MCF 10A (cell line): ENCODE measurements at regions not wholly inside any gene's neighbourhood (a gene's known extent, or its start where the extent isn't known, plus 50 kb on each side); places are given as distances from the start of the nearest gene placed in this dataset.
A peak's percentile ranks its signal among the peaks of the same experiment; 100 is the strongest.

ENCODE experiments used
- BruUV-seq: library from RNA; stranded (reverse); fragments of 400-500 nt; replicated peaks from 2 replicates; lab custom pipeline; 2021; lab: Mats Ljungman, UMichigan
- CTCF ChIA-PET: fragments of 300-600 bp; sonication (Branson Sonifier 250); formaldehyde crosslinking; extraction: SDS; loops from one replicate; lab custom pipeline; 2021; ENCODE audit warnings: antibody characterized with exemption, inconsistent platforms; lab: Yijun Ruan, JAX
- POLR2A ChIA-PET: fragments of 300-600, 350-650 bp; sonication (Branson Sonifier 250); formaldehyde crosslinking; extraction: SDS; loops from one replicate; lab custom pipeline; 2020; ENCODE audit warnings: antibody characterized with exemption, inconsistent platforms; lab: Yijun Ruan, JAX
- DNase-seq: peaks from one replicate; pipeline ENCODE4 v3.0.0-alpha.2; 2018; ENCODE audit not compliant: unreplicated experiment
- H3K27ac Mint-ChIP-seq: one replicate; pipeline ENCODE4 v1.8.0; 2022; ENCODE audit warnings: mild to moderate bottlenecking, low read depth, mixed read lengths; ENCODE audit not compliant: unreplicated experiment
- H3K27me3 Mint-ChIP-seq: one replicate; pipeline ENCODE4 v1.8.0; 2022; ENCODE audit warnings: mixed read lengths; ENCODE audit not compliant: insufficient read depth, unreplicated experiment
- H3K36me3 Mint-ChIP-seq: one replicate; pipeline ENCODE4 v1.8.0; 2022; ENCODE audit warnings: mild to moderate bottlenecking, moderate library complexity, mixed read lengths; ENCODE audit not compliant: insufficient read depth, unreplicated experiment
- H3K4me1 Mint-ChIP-seq: one replicate; pipeline ENCODE4 v1.8.0; 2022; ENCODE audit warnings: mixed read lengths; ENCODE audit not compliant: insufficient read depth, unreplicated experiment
- H3K4me3 Mint-ChIP-seq: one replicate; pipeline ENCODE4 v1.8.0; 2022; ENCODE audit warnings: mild to moderate bottlenecking, moderate library complexity, mixed read lengths; ENCODE audit not compliant: unreplicated experiment
- H3K9me3 Mint-ChIP-seq: one replicate; pipeline ENCODE4 v1.8.0; 2022; ENCODE audit warnings: mixed read lengths; ENCODE audit not compliant: unreplicated experiment
- intact Hi-C: fragments of 100-400 bp; cut with micrococcal nuclease; formaldehyde crosslinking; loops from 2 replicates; pipeline ENCODE4 v1.14.1; 2022
- TF ChIP-seq, protein P1 (sequence below): fragments of 200-600 bp; IDR thresholded peaks from one replicate; pipeline ENCODE4 v1.8.0; 2022; ENCODE audit warnings: antibody characterized with exemption, mild to moderate bottlenecking; ENCODE audit not compliant: unreplicated experiment

DNA sequence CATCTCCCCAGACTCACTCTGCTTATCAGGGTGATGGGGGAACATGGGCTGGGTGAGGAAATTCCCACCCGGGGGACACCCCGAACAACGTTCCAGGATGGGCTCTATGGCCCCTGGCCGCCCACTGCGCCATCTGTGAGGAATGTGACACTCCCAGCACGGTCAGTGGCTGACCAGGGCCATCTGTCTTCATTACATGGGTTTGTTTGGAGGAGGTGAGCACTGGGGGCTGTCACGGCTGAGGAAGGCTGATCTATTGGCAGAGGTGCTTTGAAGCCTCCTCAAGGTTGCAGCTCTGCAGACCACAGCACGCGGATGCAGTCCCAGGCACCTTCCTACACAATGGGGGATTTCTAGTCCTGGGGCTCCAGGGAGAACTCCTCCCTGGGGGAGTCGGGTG lies 214.1 kb upstream of the FOXF1 start:
- ChIA-PET CTCF (no interaction called here), POLR2A (no interaction called here)
- Mint-ChIP-seq H3K4me3 (no peak overlapping the region), H3K9me3 (no peaks in the 10 kb centered on the region), H3K4me1 (peaks cover 6% of the 10 kb centered on the region), H3K27me3 (peaks cover 92% of the 10 kb centered on the region), H3K36me3 (no peaks in the 10 kb centered on the region), H3K27ac (no peak overlapping the region)
- BruUV-seq, result no TSS peak
- no peak for DNase-seq
- intact Hi-C loops, result no loop called here
- TF ChIP-seq, protein P1, sequence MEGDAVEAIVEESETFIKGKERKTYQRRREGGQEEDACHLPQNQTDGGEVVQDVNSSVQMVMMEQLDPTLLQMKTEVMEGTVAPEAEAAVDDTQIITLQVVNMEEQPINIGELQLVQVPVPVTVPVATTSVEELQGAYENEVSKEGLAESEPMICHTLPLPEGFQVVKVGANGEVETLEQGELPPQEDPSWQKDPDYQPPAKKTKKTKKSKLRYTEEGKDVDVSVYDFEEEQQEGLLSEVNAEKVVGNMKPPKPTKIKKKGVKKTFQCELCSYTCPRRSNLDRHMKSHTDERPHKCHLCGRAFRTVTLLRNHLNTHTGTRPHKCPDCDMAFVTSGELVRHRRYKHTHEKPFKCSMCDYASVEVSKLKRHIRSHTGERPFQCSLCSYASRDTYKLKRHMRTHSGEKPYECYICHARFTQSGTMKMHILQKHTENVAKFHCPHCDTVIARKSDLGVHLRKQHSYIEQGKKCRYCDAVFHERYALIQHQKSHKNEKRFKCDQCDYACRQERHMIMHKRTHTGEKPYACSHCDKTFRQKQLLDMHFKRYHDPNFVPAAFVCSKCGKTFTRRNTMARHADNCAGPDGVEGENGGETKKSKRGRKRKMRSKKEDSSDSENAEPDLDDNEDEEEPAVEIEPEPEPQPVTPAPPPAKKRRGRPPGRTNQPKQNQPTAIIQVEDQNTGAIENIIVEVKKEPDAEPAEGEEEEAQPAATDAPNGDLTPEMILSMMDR, result no peak

DNA sequence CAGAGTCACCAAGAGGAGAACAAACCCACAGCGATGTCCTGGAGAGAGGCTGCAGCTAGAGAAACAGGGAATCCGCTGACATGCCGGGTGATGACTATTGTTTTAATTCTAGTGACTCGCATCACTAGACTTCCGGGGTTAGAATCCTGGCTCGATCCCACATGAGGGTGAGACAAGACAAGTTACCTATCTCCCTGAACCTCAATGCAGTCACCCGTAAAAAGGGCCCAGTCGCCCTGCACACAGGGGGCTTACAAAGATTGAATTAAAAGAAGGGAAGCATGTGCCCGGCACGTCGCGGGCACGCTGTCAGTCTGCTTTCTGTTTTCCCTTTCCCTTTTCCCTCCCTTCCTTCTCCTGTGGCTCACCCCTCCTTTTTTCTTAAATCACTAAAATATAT lies 212.9 kb upstream of the FOXF1 start:
- Mint-ChIP-seq H3K4me3 (no peak overlapping the region), H3K27ac (no peak overlapping the region), H3K9me3 (no peaks in the 10 kb centered on the region), H3K36me3 (no peaks in the 10 kb centered on the region), H3K27me3 (peaks cover 92% of the 10 kb centered on the region), H3K4me1 (peaks cover 6% of the 10 kb centered on the region)
- TF ChIP-seq, protein P1, result no peak
- DNase-seq, result no peak
- intact Hi-C loops, result no loop called here
- no TSS peak for BruUV-seq
- ChIA-PET CTCF (interaction anchor here (0.6 kb wide), 1 partner anchor 309 kb away, joined by 3 read pairs; no protein-coding TSS in a partner anchor), POLR2A (no interaction called here)

DNA sequence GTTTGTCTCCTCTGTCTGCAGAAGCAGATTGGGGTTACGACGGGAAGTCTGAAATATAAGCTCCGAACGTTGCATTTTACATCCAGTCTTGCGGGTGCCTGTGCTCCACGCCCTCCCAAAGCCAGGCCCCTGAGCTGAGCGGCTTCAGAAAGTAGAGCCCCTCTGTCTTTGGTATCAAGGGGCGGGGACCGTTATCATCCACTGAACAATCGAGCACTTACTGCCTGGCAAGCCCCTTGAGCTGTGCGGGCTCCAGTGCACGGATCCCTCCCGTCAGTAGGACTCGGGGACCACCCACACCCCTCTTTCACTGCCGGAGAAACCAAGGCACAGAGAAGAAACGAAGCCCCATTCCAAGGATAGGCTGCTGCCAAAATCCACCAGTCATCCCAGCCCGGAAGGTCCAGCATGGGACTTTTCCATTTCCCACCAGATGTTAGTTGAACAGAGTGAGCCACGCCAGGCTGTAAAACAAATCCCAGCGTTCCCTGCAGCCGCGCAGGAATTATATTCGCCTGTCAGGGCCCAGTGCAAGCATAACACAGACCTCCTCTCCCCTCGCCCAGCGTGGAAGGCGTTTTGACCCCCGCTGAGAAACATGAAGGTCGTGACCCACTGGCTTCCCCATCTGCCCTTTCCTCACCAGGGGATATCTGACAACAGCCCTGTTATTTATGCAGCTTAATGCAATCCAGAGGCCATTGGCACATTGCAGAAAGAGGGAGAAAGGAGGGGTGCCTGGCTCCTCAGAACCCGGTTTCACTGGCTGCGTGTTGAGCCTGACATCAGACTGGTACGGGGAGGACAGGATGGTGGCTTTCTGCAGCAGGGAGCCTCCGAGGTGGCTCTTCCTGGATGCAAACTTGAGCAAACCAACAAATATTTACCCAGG lies 212.2 kb upstream of the FOXF1 start:
- H3K36me3 Mint-ChIP-seq, result no peaks in the 10 kb centered on the region
- no peak overlapping the region for H3K4me3 Mint-ChIP-seq
- H3K9me3 Mint-ChIP-seq, result no peaks in the 10 kb centered on the region
- TF ChIP-seq, protein P1, result no peak
- peaks cover 86% of the 10 kb centered on the region for H3K27me3 Mint-ChIP-seq
- no peak for DNase-seq
- CTCF ChIA-PET, result interaction anchor here (0.6 kb wide), 1 partner anchor 310 kb away, joined by 3 read pairs; no protein-coding TSS in a partner anchor
- POLR2A ChIA-PET, result no interaction called here
- no TSS peak for BruUV-seq
- intact Hi-C loops, result no loop called here
- peaks cover 6% of the 10 kb centered on the region for H3K4me1 Mint-ChIP-seq
- H3K27ac Mint-ChIP-seq, result no peak overlapping the region

DNA sequence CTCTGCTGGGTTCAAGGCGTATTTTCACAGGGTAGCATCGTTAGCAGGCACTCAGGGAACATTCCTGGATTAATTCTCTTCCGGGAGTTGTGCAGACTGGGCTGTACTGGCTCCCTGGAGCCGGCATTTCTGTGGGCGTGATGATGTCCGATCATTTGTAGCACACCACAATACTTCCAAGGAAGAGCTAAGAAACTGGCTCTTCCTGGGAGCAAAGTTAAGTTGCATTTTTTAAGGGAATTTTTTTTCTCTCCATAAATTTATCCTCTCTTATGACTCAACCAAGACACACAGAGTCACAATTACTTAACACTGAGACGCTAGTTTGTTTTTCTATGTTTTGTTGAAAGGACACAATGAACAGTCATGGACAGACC lies 211.6 kb upstream of the FOXF1 start:
- intact Hi-C loops, result no loop called here
- DNase-seq, result peak; percentile 15
- no peak overlapping the region for H3K4me3 Mint-ChIP-seq
- CTCF ChIA-PET, result no interaction called here
- H3K4me1 Mint-ChIP-seq, result peaks cover 6% of the 10 kb centered on the region
- TF ChIP-seq, protein P1, result no peak
- no peak overlapping the region for H3K27ac Mint-ChIP-seq
- no TSS peak for BruUV-seq
- no peaks in the 10 kb centered on the region for H3K9me3 Mint-ChIP-seq
- no peaks in the 10 kb centered on the region for H3K36me3 Mint-ChIP-seq
- H3K27me3 Mint-ChIP-seq, result peaks cover 80% of the 10 kb centered on the region
- POLR2A ChIA-PET, result no interaction called here
